Skeletal muscle satellite cell (primary cell): ENCODE measurements at regions not wholly inside any gene's neighbourhood (a gene's known extent, or its start where the extent isn't known, plus 50 kb on each side); places are given as distances from the start of the nearest gene placed in this dataset.
"Not testable (repeated sequence)": the region's sequence is repeated elsewhere in the genome, so short reads cannot be mapped to it uniquely, and the experiment has no call there.

Source experiments
- H3K27me3 ChIP-seq: 2 replicates; pipeline ENCODE4 v1.7.0; 2013; ENCODE audit warnings: low read length; ENCODE audit not compliant: control insufficient read depth, insufficient read depth
- H3K36me3 ChIP-seq: 2 replicates; pipeline ENCODE4 v1.7.0; 2013; ENCODE audit warnings: mild to moderate bottlenecking, control low read depth, low read length; ENCODE audit not compliant: insufficient read depth
- H3K4me1 ChIP-seq: 2 replicates; pipeline ENCODE4 v1.7.0; 2013; ENCODE audit warnings: low read length; ENCODE audit not compliant: control insufficient read depth, insufficient read depth
- H3K4me2 ChIP-seq: 2 replicates; pipeline ENCODE4 v1.7.0; 2013; ENCODE audit warnings: mild to moderate bottlenecking, low read length
- H3K4me3 ChIP-seq: 2 replicates; pipeline ENCODE4 v1.7.0; 2013; ENCODE audit warnings: low read length
- H3K9ac ChIP-seq: 2 replicates; pipeline ENCODE4 v1.7.0; 2013; ENCODE audit warnings: mild to moderate bottlenecking, low read depth, low read length, moderate library complexity
- H3K9me3 ChIP-seq: replicated peaks from 2 replicates; pipeline ENCODE4 v1.7.0; 2013; ENCODE audit warnings: mild to moderate bottlenecking, control low read depth, low read length

- H3K4me1 ChIP-seq, H3K9ac ChIP-seq, H3K36me3 ChIP-seq, H3K4me2 ChIP-seq, H3K9me3 ChIP-seq, H3K27me3 ChIP-seq, H3K4me3 ChIP-seq: not testable (repeated sequence)
These were observed 504.1 kb upstream of the ADGRL3 start for GRCh38 chr4:60696062-60696461.

- no peak overlapping the region for H3K4me2 ChIP-seq
- no peak overlapping the region for H3K9ac ChIP-seq
- no peak overlapping the region for H3K4me3 ChIP-seq
- no peaks in the 10 kb centered on the region for H3K36me3 ChIP-seq
- no peaks in the 10 kb centered on the region for H3K4me1 ChIP-seq
- peaks cover 3% of the 10 kb centered on the region for H3K9me3 ChIP-seq
- no peaks in the 10 kb centered on the region for H3K27me3 ChIP-seq
These were observed 491.1 kb upstream of the ADGRL3 start for GRCh38 chr4:60709061-60709460.

- Histone ChIP-seq H3K4me2 (no peak overlapping the region), H3K9ac (no peak overlapping the region), H3K4me1 (no peaks in the 10 kb centered on the region)
These were observed 481.3 kb upstream of the ADGRL3 start for GRCh38 chr4:60718874-60719273.

GRCh38 chr4:60721685-60722084 lies 478.4 kb upstream of the ADGRL3 start:
- Histone ChIP-seq H3K36me3 (no peaks in the 10 kb centered on the region), H3K9ac (no peak overlapping the region), H3K27me3 (no peaks in the 10 kb centered on the region), H3K9me3 (no peaks in the 10 kb centered on the region), H3K4me2 (no peak overlapping the region), H3K4me1 (no peaks in the 10 kb centered on the region), H3K4me3 (no peak overlapping the region)

More at GRCh38 chr4:60718874-60719273, 481.3 kb upstream of the ADGRL3 start:
- H3K27me3 ChIP-seq = no peaks in the 10 kb centered on the region
- no peaks in the 10 kb centered on the region for H3K36me3 ChIP-seq
- no peaks in the 10 kb centered on the region for H3K9me3 ChIP-seq
- H3K4me3 ChIP-seq = no peak overlapping the region

- H3K9ac ChIP-seq = no peak overlapping the region
- H3K4me3 ChIP-seq = no peak overlapping the region
- no peaks in the 10 kb centered on the region for H3K4me1 ChIP-seq
- H3K9me3 ChIP-seq = no peaks in the 10 kb centered on the region
- no peaks in the 10 kb centered on the region for H3K36me3 ChIP-seq
- no peaks in the 10 kb centered on the region for H3K27me3 ChIP-seq
- H3K4me2 ChIP-seq = no peak overlapping the region
These were observed 476.3 kb upstream of the ADGRL3 start for GRCh38 chr4:60723796-60724195.

- Histone ChIP-seq H3K9me3 (no peaks in the 10 kb centered on the region), H3K4me1 (no peaks in the 10 kb centered on the region), H3K9ac (no peak overlapping the region), H3K36me3 (no peaks in the 10 kb centered on the region), H3K4me3 (no peak overlapping the region), H3K4me2 (no peak overlapping the region), H3K27me3 (no peaks in the 10 kb centered on the region)
These were observed 475.5 kb upstream of the ADGRL3 start for GRCh38 chr4:60724623-60725022.

GRCh38 chr4:60726779-60727178 lies 473.3 kb upstream of the ADGRL3 start:
- no peak overlapping the region for H3K9ac ChIP-seq
- no peaks in the 10 kb centered on the region for H3K36me3 ChIP-seq
- no peaks in the 10 kb centered on the region for H3K27me3 ChIP-seq
- H3K9me3 ChIP-seq = no peaks in the 10 kb centered on the region
- H3K4me2 ChIP-seq = no peak overlapping the region
- H3K4me1 ChIP-seq = no peaks in the 10 kb centered on the region
- no peak overlapping the region for H3K4me3 ChIP-seq

GRCh38 chr4:60729194-60729593 lies 470.9 kb upstream of the ADGRL3 start:
- no peak overlapping the region for H3K4me2 ChIP-seq
- no peak overlapping the region for H3K9ac ChIP-seq
- H3K4me3 ChIP-seq = no peak overlapping the region
- H3K27me3 ChIP-seq = no peaks in the 10 kb centered on the region
- H3K36me3 ChIP-seq = no peaks in the 10 kb centered on the region
- H3K4me1 ChIP-seq = no peaks in the 10 kb centered on the region
- H3K9me3 ChIP-seq = no peaks in the 10 kb centered on the region

- not testable (repeated sequence) for H3K36me3 ChIP-seq, H3K9me3 ChIP-seq, H3K4me2 ChIP-seq, H3K4me1 ChIP-seq, H3K27me3 ChIP-seq, H3K4me3 ChIP-seq, H3K9ac ChIP-seq
These were observed 470.4 kb upstream of the ADGRL3 start for GRCh38 chr4:60729764-60730163.

GRCh38 chr4:60737858-60738257 lies 462.3 kb upstream of the ADGRL3 start:
- no peak overlapping the region for H3K4me3 ChIP-seq
- no peaks in the 10 kb centered on the region for H3K9me3 ChIP-seq
- H3K4me1 ChIP-seq = no peaks in the 10 kb centered on the region
- H3K4me2 ChIP-seq = no peak overlapping the region
- H3K27me3 ChIP-seq = no peaks in the 10 kb centered on the region
- H3K36me3 ChIP-seq = no peaks in the 10 kb centered on the region
- H3K9ac ChIP-seq = no peak overlapping the region

- no peaks in the 10 kb centered on the region for H3K4me1 ChIP-seq
- H3K4me2 ChIP-seq = no peak overlapping the region
- H3K9me3 ChIP-seq = no peaks in the 10 kb centered on the region
- no peak overlapping the region for H3K9ac ChIP-seq
- no peak overlapping the region for H3K4me3 ChIP-seq
- no peaks in the 10 kb centered on the region for H3K27me3 ChIP-seq
- H3K36me3 ChIP-seq = no peaks in the 10 kb centered on the region
These were observed 456.5 kb upstream of the ADGRL3 start for GRCh38 chr4:60743654-60744053.

GRCh38 chr4:60744767-60745166 lies 455.4 kb upstream of the ADGRL3 start:
- no peaks in the 10 kb centered on the region for H3K27me3 ChIP-seq
- H3K4me2 ChIP-seq = no peak overlapping the region
- no peaks in the 10 kb centered on the region for H3K36me3 ChIP-seq
- H3K4me1 ChIP-seq = no peaks in the 10 kb centered on the region
- no peak overlapping the region for H3K4me3 ChIP-seq
- H3K9me3 ChIP-seq = no peaks in the 10 kb centered on the region
- H3K9ac ChIP-seq = no peak overlapping the region
